Large intestine (tissue), 3 donors: ENCODE measurements at regions not wholly inside any gene's neighbourhood (a gene's known extent, or its start where the extent isn't known, plus 50 kb on each side); places are given as distances from the start of the nearest gene placed in this dataset.
"Not testable (repeated sequence)": the region's sequence is repeated elsewhere in the genome, so short reads cannot be mapped to it uniquely, and the experiment has no call there.

Source experiments
- DNase-seq, 2 donors: peaks; one replicate each; pipeline versions ENCODE4 v3.0.0 to v3.0.0-alpha.2; 2013
- H3K27ac ChIP-seq: one replicate; pipeline ENCODE4 v1.5.1; 2013; ENCODE audit warnings: low read length
- H3K27me3 ChIP-seq: 2 replicates; pipeline ENCODE4 v1.6.1; 2013; ENCODE audit warnings: low read length; ENCODE audit not compliant: control insufficient read depth, insufficient read depth
- H3K36me3 ChIP-seq: 2 replicates; pipeline ENCODE4 v1.6.1; 2013; ENCODE audit warnings: low read length; ENCODE audit not compliant: control insufficient read depth, insufficient read depth
- H3K4me1 ChIP-seq: one replicate; pipeline ENCODE4 v1.6.1; 2013; ENCODE audit warnings: low read length; ENCODE audit not compliant: control insufficient read depth, insufficient read depth
- H3K4me3 ChIP-seq: one replicate; pipeline ENCODE4 v1.5.1; 2013; ENCODE audit warnings: low read length
- H3K9me3 ChIP-seq: one replicate; pipeline ENCODE4 v1.6.1; 2013; ENCODE audit warnings: mild to moderate bottlenecking, low read depth, low read length, moderate library complexity; ENCODE audit not compliant: control insufficient read depth
- WGBS: methylation state at CpG from one replicate; pipeline ENCODE4 v1.1.5; 2013; ENCODE audit warnings: low lambda C conversion rate; ENCODE audit not compliant: insufficient coverage; 5-methylcytosine and 5-hydroxymethylcytosine counted together

DNA sequence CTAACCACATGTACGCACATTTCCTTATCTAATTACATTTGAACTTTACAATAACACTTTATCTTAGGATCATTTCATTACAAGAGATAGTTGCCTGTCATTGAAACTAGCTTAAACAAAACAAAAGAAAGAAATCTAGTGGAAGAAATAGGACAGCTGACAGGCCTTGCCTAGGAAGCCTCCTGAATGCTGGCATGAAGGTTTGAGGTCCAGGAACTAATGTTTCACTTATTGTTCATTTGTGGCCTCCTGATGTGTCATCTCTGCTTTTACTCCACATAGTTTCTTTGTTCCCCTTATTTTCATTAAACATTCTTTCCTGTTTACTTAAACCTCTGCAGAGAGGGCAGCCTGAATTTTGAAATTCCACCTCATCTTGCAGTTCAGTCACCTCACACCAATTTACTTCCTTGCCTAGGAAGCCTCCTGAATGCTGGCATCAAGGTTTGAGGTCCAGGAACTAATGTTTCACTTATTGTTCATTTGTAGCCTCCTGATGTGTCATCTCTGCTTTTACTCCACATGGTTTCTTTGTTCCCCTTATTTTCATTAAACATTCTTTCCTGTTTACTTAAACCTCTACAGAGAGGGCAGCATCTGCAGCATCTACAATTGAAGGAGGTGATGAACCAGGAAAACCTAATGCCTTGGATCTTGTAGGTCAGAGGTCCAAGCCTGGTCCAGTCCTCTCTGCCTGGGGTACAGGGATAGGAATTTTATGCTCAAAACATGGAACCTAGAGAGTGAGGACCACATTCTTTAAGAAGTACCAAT is 319.2 kb downstream of the SPATA31A1 start:
- no CpG with 5 or more reads among the region's 1 CpG for WGBS
- not testable (repeated sequence) for H3K4me3 ChIP-seq, H3K27ac ChIP-seq, H3K4me1 ChIP-seq, DNase-seq, H3K9me3 ChIP-seq, H3K36me3 ChIP-seq, H3K27me3 ChIP-seq

DNA sequence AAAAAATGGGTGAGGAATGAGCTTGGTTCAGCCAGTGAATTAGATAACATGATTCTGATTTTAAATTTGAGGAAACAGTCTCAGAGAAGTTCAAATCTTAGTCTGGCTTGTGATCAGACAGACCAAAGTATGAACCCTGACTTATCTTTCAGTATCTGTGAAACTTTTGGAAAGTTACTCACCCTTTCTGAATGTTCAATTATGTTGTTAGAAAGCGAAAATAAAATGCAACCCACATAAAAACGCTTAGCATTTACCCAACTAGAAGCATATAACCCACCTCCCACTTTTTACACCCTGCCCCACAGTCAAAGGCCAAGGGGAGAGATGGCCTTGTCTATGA is 319.7 kb downstream of the SPATA31A1 start:
- not testable (repeated sequence) for DNase-seq, H3K27me3 ChIP-seq, H3K4me1 ChIP-seq, H3K36me3 ChIP-seq, H3K4me3 ChIP-seq, H3K9me3 ChIP-seq, H3K27ac ChIP-seq
- WGBS, result no CpG with 5 or more reads among the region's 2 CpGs

DNA sequence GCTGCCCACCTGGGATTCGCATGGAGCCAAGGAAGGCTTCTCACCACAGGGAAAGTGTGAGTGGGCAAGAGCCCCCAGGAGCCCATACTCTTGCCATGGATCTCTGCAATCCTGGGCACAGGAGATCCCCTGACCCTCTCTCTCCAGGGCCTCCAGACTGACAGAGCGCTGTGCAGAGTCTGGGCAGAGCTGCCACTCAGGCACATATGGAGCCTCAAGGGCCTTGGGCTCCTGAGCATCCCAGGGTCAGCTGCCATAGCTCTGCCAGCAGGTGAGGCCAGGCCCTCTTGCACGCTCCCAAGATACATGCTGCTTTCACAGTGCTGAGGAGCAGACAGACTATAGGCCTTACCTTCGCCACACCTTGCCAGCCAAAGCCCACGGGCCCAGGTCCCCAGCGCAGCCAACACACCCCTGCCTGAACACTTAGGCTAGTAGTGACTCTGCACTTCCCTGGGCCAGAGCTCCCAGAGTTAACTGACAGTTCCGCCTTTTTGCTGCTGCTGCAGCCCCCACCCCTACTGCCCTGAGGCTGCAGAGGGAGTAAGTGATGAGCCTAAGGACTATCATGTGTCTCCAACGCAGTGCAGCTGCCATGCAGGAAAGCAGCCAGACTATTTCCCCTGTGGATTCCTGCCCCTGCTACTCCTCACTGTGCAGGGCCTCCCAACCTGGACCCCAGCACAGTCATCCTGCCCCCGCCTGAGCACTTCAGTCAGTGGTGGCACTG is 323.2 kb downstream of the SPATA31A1 start:
- no CpG with 5 or more reads among the region's 9 CpGs for WGBS
- H3K9me3 ChIP-seq, H3K36me3 ChIP-seq, DNase-seq, H3K4me3 ChIP-seq, H3K27me3 ChIP-seq, H3K27ac ChIP-seq, H3K4me1 ChIP-seq: not testable (repeated sequence)

GRCh38 chr9:39680694-39681401 is 325.4 kb downstream of the SPATA31A1 start:
- WGBS, result no CpG with 5 or more reads among the region's 6 CpGs
- not testable (repeated sequence) for H3K27ac ChIP-seq, H3K4me1 ChIP-seq, H3K27me3 ChIP-seq, H3K36me3 ChIP-seq, H3K9me3 ChIP-seq, DNase-seq, H3K4me3 ChIP-seq

- not testable (repeated sequence) for H3K4me3 ChIP-seq, H3K4me1 ChIP-seq, DNase-seq, H3K27ac ChIP-seq, H3K9me3 ChIP-seq, H3K36me3 ChIP-seq, H3K27me3 ChIP-seq
- WGBS, result no CpG with 5 or more reads among the region's 2 CpGs
Observed at GRCh38 chr9:39728862-39729261, 373.4 kb downstream of the SPATA31A1 start.

GRCh38 chr9:39744898-39745297 is 389.4 kb downstream of the SPATA31A1 start:
- H3K36me3 ChIP-seq, H3K27me3 ChIP-seq, H3K4me1 ChIP-seq, H3K9me3 ChIP-seq, H3K4me3 ChIP-seq, H3K27ac ChIP-seq, DNase-seq: not testable (repeated sequence)
- WGBS, result no CpG with 5 or more reads among the region's 17 CpGs

- not testable (repeated sequence) for DNase-seq, H3K27ac ChIP-seq, H3K9me3 ChIP-seq, H3K4me1 ChIP-seq, H3K36me3 ChIP-seq, H3K4me3 ChIP-seq, H3K27me3 ChIP-seq
- no CpG with 5 or more reads among the region's 4 CpGs for WGBS
Observed at GRCh38 chr9:39775570-39775969, 420.1 kb downstream of the SPATA31A1 start.

- not testable (repeated sequence) for H3K36me3 ChIP-seq, H3K4me1 ChIP-seq, H3K9me3 ChIP-seq, H3K27me3 ChIP-seq, DNase-seq, H3K27ac ChIP-seq
- peak overlapping the region; percentile 18 for H3K4me3 ChIP-seq
- WGBS, result no CpG with 5 or more reads among the region's 31 CpGs
Observed at GRCh38 chr9:39791356-39791755, 435.9 kb downstream of the SPATA31A1 start.

DNA sequence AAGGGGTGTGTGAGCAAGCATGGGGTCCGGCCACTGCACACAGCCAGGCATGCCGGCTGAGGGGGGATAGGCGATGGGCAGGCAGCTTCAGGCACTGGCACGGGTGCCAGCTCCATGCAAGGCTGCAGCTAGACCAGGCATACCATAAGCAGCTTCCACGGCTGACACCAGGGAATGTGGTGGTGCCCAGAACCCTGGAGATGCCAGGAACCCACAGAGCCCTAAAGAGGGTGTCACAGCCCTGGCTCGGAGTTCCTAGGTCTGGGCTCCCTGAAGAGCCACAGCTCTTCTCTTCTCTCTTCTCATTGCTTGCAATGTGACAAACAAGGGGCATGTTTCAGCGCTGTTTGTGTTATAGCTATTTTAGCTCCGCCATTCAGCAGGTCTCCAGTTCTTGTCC is 442.5 kb downstream of the SPATA31A1 start:
- H3K36me3 ChIP-seq, H3K4me3 ChIP-seq, H3K9me3 ChIP-seq, H3K27me3 ChIP-seq, H3K27ac ChIP-seq, DNase-seq, H3K4me1 ChIP-seq: not testable (repeated sequence)
- WGBS, result no CpG with 5 or more reads among the region's 8 CpGs

GRCh38 chr9:39799252-39799651 is 443.8 kb downstream of the SPATA31A1 start:
- not testable (repeated sequence) for H3K4me1 ChIP-seq, H3K27ac ChIP-seq, DNase-seq, H3K4me3 ChIP-seq, H3K27me3 ChIP-seq, H3K36me3 ChIP-seq, H3K9me3 ChIP-seq
- WGBS, result no CpG with 5 or more reads among the region's 11 CpGs
